Mesendoderm (in vitro differentiated cells): ENCODE measurements at regions not wholly inside any gene's neighbourhood (a gene's known extent, or its start where the extent isn't known, plus 50 kb on each side); places are given as distances from the start of the nearest gene placed in this dataset.

Experiments
- DNase-seq: peaks from one replicate; pipeline ENCODE4 v3.0.0; 2013
- H2AK5ac ChIP-seq: 2 replicates; pipeline ENCODE4 v1.6.1; 2013; ENCODE audit warnings: low read length, inconsistent platforms
- H2BK120ac ChIP-seq: 2 replicates; pipeline ENCODE4 v1.6.1; 2013; ENCODE audit warnings: low read depth, mild to moderate bottlenecking, low read length, moderate library complexity, mixed read lengths
- H2BK15ac ChIP-seq: replicated peaks from 2 replicates; pipeline ENCODE4 v1.6.1; 2013; ENCODE audit warnings: low read depth, mild to moderate bottlenecking, moderate library complexity
- H2BK5ac ChIP-seq: 2 replicates; pipeline ENCODE4 v1.6.1; 2013; ENCODE audit warnings: low read length, inconsistent platforms
- H3K18ac ChIP-seq: 2 replicates; pipeline ENCODE4 v1.6.1; 2013; ENCODE audit warnings: mild to moderate bottlenecking, low read length, mixed read lengths
- H3K23ac ChIP-seq: one replicate; pipeline ENCODE4 v1.6.1; 2013; ENCODE audit warnings: low read length
- H3K27ac ChIP-seq: 2 replicates; pipeline ENCODE4 v1.5.1; 2013; ENCODE audit warnings: low read depth, mild to moderate bottlenecking, inconsistent platforms, low read length, moderate library complexity
- H3K27me3 ChIP-seq: 2 replicates; pipeline ENCODE4 v1.6.1; 2013; ENCODE audit warnings: low read length, control low read depth, mild to moderate bottlenecking, inconsistent platforms; ENCODE audit not compliant: insufficient read depth, poor library complexity
- H3K36me3 ChIP-seq: 2 replicates; pipeline ENCODE4 v1.6.1; 2013; ENCODE audit warnings: low read length, inconsistent platforms; ENCODE audit not compliant: control insufficient read depth, insufficient read depth
- H3K4ac ChIP-seq: one replicate; pipeline ENCODE4 v1.6.1; 2013; ENCODE audit warnings: low read depth, mild to moderate bottlenecking, low read length, moderate library complexity
- H3K4me1 ChIP-seq: 2 replicates; pipeline ENCODE4 v1.6.1; 2013; ENCODE audit warnings: low read depth, low read length, inconsistent platforms; ENCODE audit not compliant: control insufficient read depth
- H3K4me2 ChIP-seq: 2 replicates; pipeline ENCODE4 v1.6.1; 2013; ENCODE audit warnings: low read length
- H3K4me3 ChIP-seq: 2 replicates; pipeline ENCODE4 v1.5.1; 2013; ENCODE audit warnings: mild to moderate bottlenecking, low read length
- H3K56ac ChIP-seq: one replicate; pipeline ENCODE4 v1.6.1; 2013; ENCODE audit warnings: low read length
- H3K79me1 ChIP-seq: 2 replicates; pipeline ENCODE4 v1.6.1; 2013; ENCODE audit warnings: low read length, inconsistent platforms
- H3K79me2 ChIP-seq: 2 replicates; pipeline ENCODE4 v1.6.1; 2013; ENCODE audit warnings: mild to moderate bottlenecking, low read length; ENCODE audit not compliant: control insufficient read depth, insufficient read depth
- H3K9ac ChIP-seq: 2 replicates; pipeline ENCODE4 v1.6.1; 2013; ENCODE audit warnings: low read length, inconsistent platforms
- H4K5ac ChIP-seq: one replicate; pipeline ENCODE4 v1.6.1; 2013; ENCODE audit warnings: low read length
- H4K8ac ChIP-seq: one replicate; pipeline ENCODE4 v1.6.1; 2013; ENCODE audit warnings: low read depth, mild to moderate bottlenecking, control low read depth, low read length, moderate library complexity
- WGBS: extraction: QIAGEN DNeasy Blood & Tissue Kit; methylation state at CpG from one replicate; pipeline ENCODE4 v1.1.7; 2013; ENCODE audit warnings: low lambda C conversion rate, missing lambda C conversion rate; ENCODE audit not compliant: insufficient coverage; ENCODE audit errors: extremely low coverage; 5-methylcytosine and 5-hydroxymethylcytosine counted together

- no peak overlapping the region for H2BK120ac ChIP-seq
- H3K79me1 ChIP-seq, result no peaks in the 10 kb centered on the region
- H3K56ac ChIP-seq, result no peak overlapping the region
- no peak overlapping the region for H2AK5ac ChIP-seq
- no peak overlapping the region for H4K8ac ChIP-seq
- H3K4me2 ChIP-seq, result no peak overlapping the region
- no peaks in the 10 kb centered on the region for H3K79me2 ChIP-seq
- H3K18ac ChIP-seq, result no peak overlapping the region
- no peak overlapping the region for H3K4ac ChIP-seq
- DNase-seq, result no peak
- H3K4me3 ChIP-seq, result no peak overlapping the region
- no peak overlapping the region for H4K5ac ChIP-seq
- H3K9ac ChIP-seq, result no peak overlapping the region
- H3K27ac ChIP-seq, result no peak overlapping the region
- no peaks in the 10 kb centered on the region for H3K27me3 ChIP-seq
- H3K23ac ChIP-seq, result no peak overlapping the region
- WGBS, result no CpG with 5 or more reads among the region's 3 CpGs
- no peak overlapping the region for H2BK5ac ChIP-seq
- H3K36me3 ChIP-seq, result no peaks in the 10 kb centered on the region
- no peak overlapping the region for H2BK15ac ChIP-seq
- H3K4me1 ChIP-seq, result no peaks in the 10 kb centered on the region
Observed at GRCh38 chr13:109379930-109380329, 406.5 kb downstream of the IRS2 start.

GRCh38 chr13:109376936-109377335, 409.4 kb downstream of the IRS2 start:
- Histone ChIP-seq H3K79me2 (no peaks in the 10 kb centered on the region), H2BK15ac (no peak overlapping the region), H3K36me3 (no peaks in the 10 kb centered on the region), H4K5ac (no peak overlapping the region), H3K23ac (no peak overlapping the region), H3K4ac (no peak overlapping the region), H2BK5ac (no peak overlapping the region), H2BK120ac (no peak overlapping the region), H3K27ac (no peak overlapping the region), H3K27me3 (no peaks in the 10 kb centered on the region), H2AK5ac (no peak overlapping the region), H3K79me1 (no peaks in the 10 kb centered on the region), H3K4me3 (no peak overlapping the region), H4K8ac (no peak overlapping the region), H3K4me2 (no peak overlapping the region), H3K4me1 (no peaks in the 10 kb centered on the region), H3K56ac (no peak overlapping the region), H3K18ac (no peak overlapping the region), H3K9ac (no peak overlapping the region)
- WGBS, result no CpG with 5 or more reads among the region's 9 CpGs
- DNase-seq, result no peak

GRCh38 chr13:109374609-109375200, 411.7 kb downstream of the IRS2 start:
- Histone ChIP-seq H3K4me3 (no peak overlapping the region), H3K79me1 (no peaks in the 10 kb centered on the region), H3K56ac (no peak overlapping the region), H3K18ac (no peak overlapping the region), H3K36me3 (no peaks in the 10 kb centered on the region), H3K4me1 (no peaks in the 10 kb centered on the region), H3K27ac (no peak overlapping the region), H3K9ac (no peak overlapping the region), H3K4ac (no peak overlapping the region), H2BK15ac (no peak overlapping the region), H3K4me2 (no peak overlapping the region), H4K5ac (no peak overlapping the region), H2AK5ac (no peak overlapping the region), H3K27me3 (no peaks in the 10 kb centered on the region), H4K8ac (no peak overlapping the region), H2BK120ac (no peak overlapping the region), H3K79me2 (no peaks in the 10 kb centered on the region), H2BK5ac (no peak overlapping the region), H3K23ac (no peak overlapping the region)
- DNase-seq, result no peak
- WGBS, result no CpG with 5 or more reads among the region's 11 CpGs

- no peaks in the 10 kb centered on the region for H3K79me2 ChIP-seq
- H2BK5ac ChIP-seq, result no peak overlapping the region
- no peak overlapping the region for H2BK120ac ChIP-seq
- no peak overlapping the region for H3K4ac ChIP-seq
- no peak overlapping the region for H2AK5ac ChIP-seq
- no peak for DNase-seq
- WGBS, result no CpG with 5 or more reads among the region's 6 CpGs
- no peaks in the 10 kb centered on the region for H3K79me1 ChIP-seq
- H3K27me3 ChIP-seq, result no peaks in the 10 kb centered on the region
- H3K4me2 ChIP-seq, result no peak overlapping the region
- no peak overlapping the region for H3K56ac ChIP-seq
- no peak overlapping the region for H4K8ac ChIP-seq
- H3K23ac ChIP-seq, result no peak overlapping the region
- H4K5ac ChIP-seq, result no peak overlapping the region
- no peaks in the 10 kb centered on the region for H3K4me1 ChIP-seq
- H3K9ac ChIP-seq, result no peak overlapping the region
- no peak overlapping the region for H3K4me3 ChIP-seq
- H3K36me3 ChIP-seq, result no peaks in the 10 kb centered on the region
- no peak overlapping the region for H2BK15ac ChIP-seq
- H3K27ac ChIP-seq, result no peak overlapping the region
- no peak overlapping the region for H3K18ac ChIP-seq
Observed at GRCh38 chr13:109372666-109373065, 413.7 kb downstream of the IRS2 start.

GRCh38 chr13:109371066-109371465, 415.3 kb downstream of the IRS2 start:
- Histone ChIP-seq H3K56ac (no peak overlapping the region), H4K5ac (no peak overlapping the region), H3K18ac (no peak overlapping the region), H3K23ac (no peak overlapping the region), H3K4me3 (no peak overlapping the region), H3K4me2 (no peak overlapping the region), H2BK120ac (no peak overlapping the region), H4K8ac (no peak overlapping the region), H2AK5ac (no peak overlapping the region), H3K36me3 (no peaks in the 10 kb centered on the region), H3K4ac (no peak overlapping the region), H3K27ac (no peak overlapping the region), H3K9ac (no peak overlapping the region), H2BK5ac (no peak overlapping the region), H3K79me1 (no peaks in the 10 kb centered on the region), H3K79me2 (no peaks in the 10 kb centered on the region), H3K4me1 (no peaks in the 10 kb centered on the region), H2BK15ac (no peak overlapping the region), H3K27me3 (no peaks in the 10 kb centered on the region)
- no peak for DNase-seq
- WGBS, result no CpG with 5 or more reads among the region's 8 CpGs

GRCh38 chr13:109370496-109370895, 415.9 kb downstream of the IRS2 start:
- Histone ChIP-seq H3K4ac (no peak overlapping the region), H3K4me3 (no peak overlapping the region), H3K18ac (no peak overlapping the region), H3K79me1 (no peaks in the 10 kb centered on the region), H3K4me2 (no peak overlapping the region), H2BK5ac (no peak overlapping the region), H2AK5ac (no peak overlapping the region), H3K79me2 (no peaks in the 10 kb centered on the region), H3K9ac (no peak overlapping the region), H3K27ac (no peak overlapping the region), H3K27me3 (no peaks in the 10 kb centered on the region), H2BK15ac (no peak overlapping the region), H2BK120ac (no peak overlapping the region), H4K8ac (no peak overlapping the region), H4K5ac (no peak overlapping the region), H3K4me1 (no peaks in the 10 kb centered on the region), H3K56ac (no peak overlapping the region), H3K23ac (no peak overlapping the region), H3K36me3 (no peaks in the 10 kb centered on the region)
- WGBS, result no CpG with 5 or more reads among the region's 10 CpGs
- DNase-seq, result no peak
